HEK293T (cell line): ENCODE measurements at regions not wholly inside any gene's neighbourhood (a gene's known extent, or its start where the extent isn't known, plus 50 kb on each side); places are given as distances from the start of the nearest gene placed in this dataset.

Experiments
- FOXA1 ChIP-seq: fragments of 450-650 bp; IDR thresholded peaks from 2 replicates; pipeline ENCODE4 v1.6.1; 2016; ENCODE audit warnings: mild to moderate bottlenecking
- FOXM1 ChIP-seq: fragments of 450-650 bp; IDR thresholded peaks from 2 replicates; pipeline ENCODE4 v1.6.1; 2017; ENCODE audit warnings: mild to moderate bottlenecking, borderline replicate concordance
- SP1 ChIP-seq: fragments of 450-650 bp; IDR thresholded peaks from 2 replicates; pipeline ENCODE4 v1.6.1; 2017

GRCh38 chr10:28788252-28788651 lies 110.9 kb downstream of the BAMBI start:
- TF ChIP-seq SP1 (no peak), FOXA1 (no peak), FOXM1 (no peak)
